GM12891 (cell line): ENCODE measurements at regions not wholly inside any gene's neighbourhood (a gene's known extent, or its start where the extent isn't known, plus 50 kb on each side); places are given as distances from the start of the nearest gene placed in this dataset.
A peak's percentile ranks its signal among the peaks of the same experiment; 100 is the strongest.
"Not testable (repeated sequence)": the region's sequence is repeated elsewhere in the genome, so short reads cannot be mapped to it uniquely, and the experiment has no call there.

Experiments used
- DNase-seq: peaks from one replicate; pipeline ENCODE4 v3.0.0; 2011; ENCODE audit warnings: low spot score; ENCODE audit not compliant: insufficient read length
- FAIRE-seq: peaks from 2 replicates; lab custom pipeline; 2011; peaks lifted over from hg19 to GRCh38; lab: Jason Lieb, UNC
- PAX5 ChIP-seq: IDR thresholded peaks from 2 replicates; pipeline ENCODE4 v1.6.1; 2011; ENCODE audit warnings: low read length, moderate library complexity, mild to moderate bottlenecking; ENCODE audit not compliant: insufficient read depth, severe bottlenecking
- POLR2A ChIP-seq: IDR thresholded peaks from 2 replicates; pipeline ENCODE4 v1.6.1; 2011; ENCODE audit warnings: low read depth, low read length, control low read depth
- POLR2AphosphoS5 ChIP-seq: IDR thresholded peaks from 2 replicates; pipeline ENCODE4 v1.6.1; 2011; ENCODE audit warnings: low read depth, low read length, control low read depth
- POU2F2 ChIP-seq: IDR thresholded peaks from 2 replicates; pipeline ENCODE4 v1.6.1; 2011; ENCODE audit warnings: low read depth, mild to moderate bottlenecking, control low read depth, low read length, moderate library complexity
- SPI1 ChIP-seq: IDR thresholded peaks from 2 replicates; pipeline ENCODE4 v1.6.1; 2011; ENCODE audit warnings: low read depth, low read length, control low read depth
- TAF1 ChIP-seq: IDR thresholded peaks from 2 replicates; pipeline ENCODE4 v1.6.1; 2011; ENCODE audit warnings: low read depth, low read length, control low read depth

DNA sequence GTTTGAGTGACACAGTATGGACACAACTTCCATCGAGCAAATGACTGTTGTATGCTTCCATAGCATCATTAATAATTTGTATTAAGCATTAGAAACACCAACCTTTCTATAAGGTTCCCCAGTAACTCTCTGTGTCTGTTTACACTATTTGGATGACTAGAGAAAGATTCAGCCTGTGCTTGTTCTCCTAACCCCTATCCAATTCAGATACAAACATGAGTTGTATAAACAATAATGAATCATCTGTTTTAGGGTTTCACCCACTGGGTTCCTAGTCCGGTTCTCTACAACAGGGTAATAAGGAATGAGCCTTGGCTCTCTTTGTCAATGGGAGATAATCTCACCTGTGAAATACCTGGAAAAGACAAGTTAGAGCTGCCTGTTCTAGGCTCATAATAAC, 894.1 kb upstream of the PIK3C3 start:
- TF ChIP-seq POU2F2 (no peak), SPI1 (no peak), PAX5 (no peak), TAF1 (no peak), POLR2A (no peak), POLR2AphosphoS5 (no peak)
- no peak for DNase-seq
- no peak for FAIRE-seq

DNA sequence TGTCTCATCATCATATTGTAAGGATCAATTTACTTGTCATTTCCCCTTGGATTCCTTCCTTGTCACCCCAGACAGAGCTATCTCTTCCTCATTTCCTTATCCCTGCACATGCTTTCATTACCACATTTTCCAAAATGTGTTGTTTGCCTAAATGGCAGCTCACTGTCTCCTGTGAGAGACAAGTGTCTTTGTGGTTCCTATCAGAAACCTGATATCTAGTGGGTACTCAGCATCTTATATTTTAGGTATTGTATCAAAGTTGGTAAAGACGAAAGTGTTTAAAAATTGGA, 896.0 kb upstream of the PIK3C3 start:
- no peak for FAIRE-seq
- DNase-seq, result no peak
- TF ChIP-seq POLR2AphosphoS5 (no peak), POU2F2 (no peak), SPI1 (no peak), PAX5 (no peak), TAF1 (no peak), POLR2A (no peak)

DNA sequence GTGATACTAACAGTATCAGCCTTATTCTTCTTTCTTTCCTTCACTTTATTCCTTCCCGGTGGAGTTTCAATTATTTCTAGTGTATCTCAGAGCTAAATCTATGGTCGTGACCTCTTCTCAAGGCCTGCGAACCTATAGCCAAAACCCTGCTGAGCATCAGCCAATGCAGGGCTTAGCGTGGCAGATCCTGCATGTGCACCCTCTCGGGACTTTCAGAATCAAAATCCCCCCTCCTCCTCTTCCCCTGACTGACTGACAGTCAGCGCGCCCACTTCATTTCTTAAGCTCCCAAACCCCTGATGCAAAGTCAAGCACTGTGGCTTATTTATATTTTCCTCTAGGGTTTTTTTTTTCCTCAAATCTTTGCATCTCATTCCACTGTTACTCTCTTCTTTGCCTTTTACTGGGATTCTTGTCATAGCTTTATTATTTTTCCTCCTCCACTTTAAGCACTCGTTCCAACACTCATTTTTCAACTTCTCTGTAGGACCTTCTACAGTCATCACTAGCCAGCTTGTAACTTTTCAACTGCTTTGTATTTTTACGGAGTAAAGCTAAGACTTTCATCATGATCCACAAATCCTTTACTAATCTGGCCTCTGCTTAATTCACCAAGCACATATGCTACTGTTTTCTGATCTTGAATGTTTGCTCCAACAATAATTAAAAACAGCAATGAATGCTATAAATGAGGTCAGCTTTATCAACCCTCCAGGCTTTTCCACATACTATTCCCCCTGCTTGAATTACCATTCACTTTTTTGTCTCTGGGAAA, 896.5 kb upstream of the PIK3C3 start:
- no peak for DNase-seq
- FAIRE-seq, result no peak
- TF ChIP-seq SPI1, result no peak
- TF ChIP-seq POU2F2, result no peak
- TF ChIP-seq TAF1, result no peak
- no peak for TF ChIP-seq PAX5
- no peak for TF ChIP-seq POLR2A
- TF ChIP-seq POLR2AphosphoS5, result no peak

DNA sequence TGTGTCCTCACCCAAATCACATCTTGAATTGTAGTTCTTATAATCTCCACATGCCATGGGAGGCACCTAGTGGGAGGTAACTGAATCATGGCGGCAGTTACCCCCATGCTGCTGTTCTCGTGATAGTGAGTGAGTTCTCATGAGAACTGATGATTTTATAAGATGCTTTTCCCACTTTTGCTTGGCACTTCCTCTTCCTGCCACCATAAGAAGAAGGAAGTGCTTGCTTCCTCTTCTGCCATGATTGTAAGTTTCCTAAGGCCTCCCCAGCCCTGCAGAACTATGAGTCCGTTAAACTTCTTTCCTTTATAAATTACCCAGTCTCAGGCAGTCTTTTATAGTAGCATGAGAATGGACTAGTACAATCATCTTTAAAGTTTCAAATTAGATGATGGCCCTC, 902.4 kb upstream of the PIK3C3 start:
- no peak for DNase-seq
- no peak for TF ChIP-seq POU2F2
- no peak for TF ChIP-seq PAX5
- no peak for TF ChIP-seq SPI1
- no peak for FAIRE-seq

DNA sequence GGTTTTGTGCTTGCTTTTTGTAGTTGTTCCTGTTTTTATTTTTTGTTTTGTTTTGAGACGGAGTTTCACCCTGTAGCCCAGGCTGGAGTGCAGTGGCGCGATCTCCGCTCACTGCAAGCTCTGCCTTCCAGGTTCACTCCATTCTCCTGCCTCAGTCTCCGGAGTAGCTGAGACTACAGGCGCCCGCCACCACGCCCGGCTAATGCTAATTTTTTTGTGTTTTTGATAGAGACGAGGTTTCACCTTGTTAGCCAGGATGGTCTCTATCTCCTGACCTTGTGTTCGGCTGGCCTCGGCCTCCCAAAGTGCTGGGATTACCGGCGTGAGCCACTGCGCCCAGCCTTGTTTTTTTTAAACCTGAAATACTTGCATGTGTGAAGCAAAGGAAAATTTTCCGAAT, 908.8 kb upstream of the PIK3C3 start:
- not testable (repeated sequence) for FAIRE-seq

DNA sequence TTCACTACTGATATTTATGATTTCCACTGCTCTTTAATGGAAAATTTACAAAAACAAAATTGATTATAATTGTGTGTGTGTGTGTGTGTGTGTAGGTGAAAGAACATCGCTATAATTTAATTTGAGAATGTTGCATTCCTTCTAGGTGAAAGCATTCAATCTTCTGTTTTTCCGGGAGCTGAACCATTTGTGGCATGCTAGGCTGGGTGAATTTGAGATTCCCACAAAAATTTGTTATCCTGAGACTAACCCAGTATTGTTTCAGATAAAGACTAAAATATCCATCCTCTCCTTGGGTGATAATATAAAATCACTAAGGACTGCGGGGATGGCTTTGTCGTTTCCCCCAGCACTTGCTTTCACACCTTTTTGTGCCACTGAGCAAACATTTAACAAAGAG, 911.2 kb upstream of the PIK3C3 start:
- FAIRE-seq (no peak), DNase-seq (no peak)
- TF ChIP-seq POLR2A, result no peak
- TF ChIP-seq PAX5, result no peak
- no peak for TF ChIP-seq TAF1
- no peak for TF ChIP-seq SPI1
- no peak for TF ChIP-seq POLR2AphosphoS5
- no peak for TF ChIP-seq POU2F2

More for the DNA sequence above, 908.8 kb upstream of the PIK3C3 start:
- DNase-seq, result not testable (repeated sequence)

DNA sequence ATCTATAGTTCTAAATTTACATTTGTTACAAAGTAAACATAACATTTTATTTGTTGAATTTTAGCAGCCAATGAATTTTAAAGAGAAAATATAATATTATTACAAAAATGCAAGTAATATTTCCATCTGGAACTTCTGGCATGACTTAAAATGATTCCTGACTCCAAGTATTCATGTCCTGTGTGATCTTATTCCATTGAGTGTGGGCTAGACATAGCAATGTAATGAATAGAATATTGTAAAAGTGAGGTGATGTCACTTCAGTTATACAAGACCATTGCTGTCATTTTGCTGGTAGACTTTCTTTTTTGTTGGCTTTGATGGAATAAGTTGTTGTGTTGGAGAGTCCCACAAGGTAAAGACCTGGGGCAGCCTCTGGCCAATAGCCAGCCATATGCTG, 912.2 kb upstream of the PIK3C3 start:
- TF ChIP-seq POU2F2, result no peak
- no peak for DNase-seq
- FAIRE-seq, result no peak

DNA sequence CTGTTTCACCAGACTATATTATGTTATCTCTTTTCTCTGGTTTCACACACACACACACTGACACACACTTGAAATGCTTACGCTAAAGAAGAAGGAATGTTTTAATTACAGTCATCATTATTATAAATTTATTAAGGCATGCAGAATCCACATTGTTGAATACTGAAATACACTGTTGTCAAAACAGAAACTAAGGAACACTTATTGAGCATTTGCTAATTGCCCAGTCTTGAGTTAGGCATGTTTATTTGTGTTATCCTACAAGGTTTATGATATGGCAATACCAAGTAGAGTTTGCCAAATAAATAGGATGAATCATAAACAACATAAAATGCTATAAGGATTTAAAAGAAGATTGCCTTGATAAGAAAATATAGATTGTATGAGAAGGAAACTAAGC, 917.0 kb upstream of the PIK3C3 start:
- DNase-seq, result no peak
- no peak for FAIRE-seq
- TF ChIP-seq POLR2AphosphoS5 (no peak), POLR2A (no peak), PAX5 (no peak)

DNA sequence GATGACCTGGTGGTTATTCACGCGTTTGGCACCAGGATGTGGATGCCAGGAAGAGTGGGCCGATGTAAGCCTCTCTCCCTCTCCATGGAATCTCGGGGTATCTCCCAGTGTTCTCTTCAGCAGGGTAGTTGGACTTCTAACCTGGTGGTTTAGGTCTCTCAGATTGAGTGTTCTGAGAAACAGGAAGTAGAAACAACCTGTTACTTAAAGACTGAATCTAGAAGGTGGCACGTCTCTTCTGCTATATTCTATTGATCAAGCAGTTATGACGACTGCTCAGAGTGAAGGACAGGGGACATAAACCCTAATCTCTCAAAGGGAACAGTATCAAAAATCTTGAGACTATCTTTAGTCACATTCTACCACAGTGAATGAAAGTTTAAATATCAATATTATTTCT, 918.7 kb upstream of the PIK3C3 start:
- FAIRE-seq, result no peak
- no peak for DNase-seq
- TF ChIP-seq POLR2AphosphoS5 (no peak), PAX5 (no peak), POU2F2 (no peak), POLR2A (no peak)

DNA sequence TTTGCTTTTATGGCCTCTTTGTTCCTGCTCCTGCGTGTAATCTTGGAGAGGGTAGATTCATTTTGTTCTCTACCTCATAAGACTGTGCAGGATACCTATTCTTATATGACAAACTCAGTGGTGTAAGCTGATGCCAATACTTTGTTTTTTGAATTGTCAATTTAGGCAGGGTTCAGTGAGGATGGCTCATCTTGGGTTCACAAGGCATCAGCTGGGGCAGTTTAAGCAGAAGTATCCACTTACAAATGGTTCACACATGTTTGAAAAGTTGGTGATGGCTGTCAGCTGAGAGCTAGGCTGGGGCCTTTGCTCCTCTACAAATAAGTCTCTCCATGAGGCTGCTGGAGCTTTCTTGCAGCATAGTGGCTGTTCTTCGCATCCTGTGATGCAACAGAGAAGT, 920.6 kb upstream of the PIK3C3 start:
- TF ChIP-seq POU2F2 (no peak), POLR2A (no peak), PAX5 (no peak)
- DNase-seq (no peak), FAIRE-seq (no peak)

DNA sequence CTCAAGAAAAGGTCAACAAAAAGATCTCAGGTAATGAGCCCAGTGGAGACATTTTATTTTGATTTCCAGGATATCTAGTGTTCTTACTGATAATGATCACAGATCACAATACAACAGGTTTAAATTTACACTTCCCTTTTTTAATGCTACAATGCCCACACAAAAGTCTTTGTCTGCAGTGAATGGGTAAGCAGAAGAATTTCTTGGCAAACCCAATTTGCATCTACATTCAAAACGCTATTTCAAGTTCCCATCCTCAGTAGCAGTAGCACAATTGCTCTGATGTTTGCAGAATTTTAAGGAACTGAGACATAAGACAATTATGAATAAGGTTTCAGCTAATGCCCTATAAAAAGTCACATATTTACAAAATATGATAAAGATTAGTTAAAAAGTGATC, 929.4 kb upstream of the PIK3C3 start:
- TF ChIP-seq POLR2A, result no peak
- TF ChIP-seq SPI1, result peak; percentile 77
- DNase-seq (no peak), FAIRE-seq (no peak)

DNA sequence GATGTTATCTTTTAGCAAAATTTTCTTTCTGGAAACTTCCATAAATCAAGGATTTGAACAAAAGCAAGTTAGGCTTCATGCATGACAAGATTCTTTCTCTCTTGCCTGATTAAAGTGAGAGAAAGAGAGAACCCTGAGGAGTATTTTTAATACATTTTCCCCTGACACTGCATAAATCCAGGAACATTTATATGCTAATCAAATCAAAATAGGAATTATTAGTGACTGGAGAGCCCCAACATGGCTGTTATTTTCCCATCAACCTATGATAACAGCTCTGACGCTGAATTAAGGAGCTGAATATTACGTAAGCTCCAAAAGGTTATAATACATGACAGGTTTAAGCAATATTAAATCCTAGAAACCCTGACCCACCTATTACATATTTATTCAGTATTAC, 930.2 kb upstream of the PIK3C3 start:
- TF ChIP-seq POLR2AphosphoS5 (no peak), PAX5 (no peak), SPI1 (no peak), POU2F2 (no peak), POLR2A (no peak), TAF1 (no peak)
- DNase-seq (no peak), FAIRE-seq (no peak)
